Bone marrow (tissue), 2 donors: ENCODE measurements at regions not wholly inside any gene's neighbourhood (a gene's known extent, or its start where the extent isn't known, plus 50 kb on each side); places are given as distances from the start of the nearest gene placed in this dataset.

Experiments used
- DNase-seq, 2 donors: peaks; one replicate each; lab custom pipeline; 2025; lab: John Stamatoyannopoulos, UW

GRCh38 chr6:67663105-67663895, 971.8 kb upstream of the ADGRB3 start:
- DNase-seq, result no peak

- no peak for DNase-seq
These were observed 981.5 kb upstream of the ADGRB3 start for GRCh38 chr6:67653561-67653960.

- DNase-seq, result no peak
These were observed 988.5 kb upstream of the ADGRB3 start for GRCh38 chr6:67646550-67646949.

- no peak for DNase-seq
These were observed 991.8 kb upstream of the ADGRB3 start for GRCh38 chr6:67643281-67643680.

- DNase-seq, result no peak
These were observed 992.5 kb upstream of the ADGRB3 start for GRCh38 chr6:67642582-67642981.

- no peak for DNase-seq
These were observed 994.6 kb upstream of the ADGRB3 start for GRCh38 chr6:67640484-67640883.

GRCh38 chr6:67639161-67639560, 995.9 kb upstream of the ADGRB3 start:
- DNase-seq, result no peak

GRCh38 chr6:67634199-67634598, 1000.9 kb upstream of the ADGRB3 start:
- DNase-seq, result no peak

GRCh38 chr6:67633058-67633457, 1002.0 kb upstream of the ADGRB3 start:
- no peak for DNase-seq

- DNase-seq, result no peak
These were observed 1004.9 kb upstream of the ADGRB3 start for GRCh38 chr6:67630146-67630545.

- DNase-seq, result no peak
These were observed 1005.8 kb upstream of the ADGRB3 start for GRCh38 chr6:67629258-67629657.

GRCh38 chr6:67615796-67616195, 1019.3 kb upstream of the ADGRB3 start:
- DNase-seq, result no peak

GRCh38 chr6:67608099-67608749, 1026.9 kb upstream of the ADGRB3 start:
- DNase-seq, result no peak

GRCh38 chr6:67606906-67607828, 1027.9 kb upstream of the ADGRB3 start:
- no peak for DNase-seq

GRCh38 chr6:67594366-67594765, 1040.7 kb upstream of the ADGRB3 start:
- no peak for DNase-seq

- DNase-seq, result no peak
These were observed 1041.8 kb upstream of the ADGRB3 start for GRCh38 chr6:67593247-67593646.

- DNase-seq, result no peak
These were observed 1043.2 kb upstream of the ADGRB3 start for GRCh38 chr6:67591910-67592309.

- no peak for DNase-seq
These were observed 1067.2 kb upstream of the ADGRB3 start for GRCh38 chr6:67567842-67568241.

GRCh38 chr6:67563671-67564070, 1071.4 kb upstream of the ADGRB3 start:
- DNase-seq, result no peak

- DNase-seq, result no peak
These were observed 1075.0 kb upstream of the ADGRB3 start for GRCh38 chr6:67560068-67560467.

- no peak for DNase-seq
These were observed 1076.1 kb upstream of the ADGRB3 start for GRCh38 chr6:67558985-67559384.

GRCh38 chr6:67544851-67545452, 1090.1 kb upstream of the ADGRB3 start:
- DNase-seq, result no peak
